ENCODE measurements at regions not wholly inside any gene's neighbourhood (a gene's known extent, or its start where the extent isn't known, plus 50 kb on each side); places are given as distances from the start of the nearest gene placed in this dataset.
"Not testable (repeated sequence)": the region's sequence is repeated elsewhere in the genome, so short reads cannot be mapped to it uniquely, and the experiment has no call there.

- Histone ChIP-seq H3K4me3 (peak overlapping the region; percentile 35 to 52 (median 44)), H3K27ac (replicated peaks in 1 of 4) (no peak overlapping the region), H3K27me3 (peaks cover 0 to 48% (median 25%) of the 10 kb centered on the region in 4 donors), H3K9me3 (no peaks in the 10 kb centered on the region), H3K36me3 (no peaks in the 10 kb centered on the region), H3K4me1 (peaks cover 5 to 21% (median 19%) of the 10 kb centered on the region in 4 donors)
- 60% methylated on average over 3 of the region's 3 CpGs for WGBS
- intact Hi-C loops (cut with DNase I), result no loop called here
- DNase-seq (ENCODE audit: extremely low spot score), result no peak
- TF ChIP-seq POLR2AphosphoS5 (IDR thresholded peaks at IDR 0.05) (no peak), CTCF (IDR thresholded peaks at IDR 0.05) (no peak), EP300 (IDR thresholded peaks at IDR 0.05) (no peak), POLR2A (IDR thresholded peaks at IDR 0.05; ENCODE audit: low read depth) (no peak)
Measured at GRCh38 chr20:26207237-26207966, 510.7 kb upstream of the ZNF337 start.

GRCh38 chr20:26205350-26205749 is 508.7 kb upstream of the ZNF337 start:
- intact Hi-C loops (cut with DNase I), result no loop called here
- DNase-seq (ENCODE audit: extremely low spot score), result no peak
- H3K4me1 ChIP-seq, result peaks cover 5 to 21% (median 19%) of the 10 kb centered on the region in 4 donors
- WGBS, result 2% methylated on average over 1 of the region's 1 CpG
- no peak for TF ChIP-seq EP300 (IDR thresholded peaks at IDR 0.05)
- no peak for TF ChIP-seq POLR2AphosphoS5 (IDR thresholded peaks at IDR 0.05)
- no peak for TF ChIP-seq CTCF (IDR thresholded peaks at IDR 0.05)
- TF ChIP-seq POLR2A (IDR thresholded peaks at IDR 0.05; ENCODE audit: low read depth), result no peak
- H3K36me3 ChIP-seq, result no peaks in the 10 kb centered on the region
- H3K4me3 ChIP-seq, result no peak overlapping the region
- H3K27me3 ChIP-seq, result peaks cover 0 to 48% (median 25%) of the 10 kb centered on the region in 4 donors
- H3K27ac ChIP-seq (replicated peaks in 1 of 4), result no peak overlapping the region
- H3K9me3 ChIP-seq, result peaks cover 0 to 16% (median 7%) of the 10 kb centered on the region in 4 donors

GRCh38 chr20:26201026-26201425 is 504.4 kb upstream of the ZNF337 start:
- not testable (repeated sequence) for H3K27ac ChIP-seq (replicated peaks in 1 of 4); DNase-seq (ENCODE audit: extremely low spot score)

GRCh38 chr20:26187329-26187728 is 490.7 kb upstream of the ZNF337 start:
- H3K4me3 ChIP-seq; intact Hi-C loops (cut with DNase I); H3K4me1 ChIP-seq; DNase-seq (ENCODE audit: extremely low spot score); H3K9me3 ChIP-seq; H3K27ac ChIP-seq (replicated peaks in 1 of 4); H3K36me3 ChIP-seq; H3K27me3 ChIP-seq: not testable (repeated sequence)
- WGBS, result 79% methylated on average over 3 of the region's 3 CpGs

More at GRCh38 chr20:26201026-26201425, 504.4 kb upstream of the ZNF337 start:
- H3K36me3 ChIP-seq; H3K27me3 ChIP-seq; intact Hi-C loops (cut with DNase I); H3K4me3 ChIP-seq; H3K4me1 ChIP-seq: not testable (repeated sequence)
- peaks cover 0 to 21% (median 7%) of the 10 kb centered on the region in 4 donors for H3K9me3 ChIP-seq

- intact Hi-C loops (cut with DNase I); H3K4me3 ChIP-seq; H3K36me3 ChIP-seq; H3K4me1 ChIP-seq; H3K9me3 ChIP-seq; DNase-seq (ENCODE audit: extremely low spot score); H3K27me3 ChIP-seq; H3K27ac ChIP-seq (replicated peaks in 1 of 4): not testable (repeated sequence)
- 92% methylated on average over 2 of the region's 2 CpGs for WGBS
Measured at GRCh38 chr20:26183720-26184119, 487.1 kb upstream of the ZNF337 start.

DNA sequence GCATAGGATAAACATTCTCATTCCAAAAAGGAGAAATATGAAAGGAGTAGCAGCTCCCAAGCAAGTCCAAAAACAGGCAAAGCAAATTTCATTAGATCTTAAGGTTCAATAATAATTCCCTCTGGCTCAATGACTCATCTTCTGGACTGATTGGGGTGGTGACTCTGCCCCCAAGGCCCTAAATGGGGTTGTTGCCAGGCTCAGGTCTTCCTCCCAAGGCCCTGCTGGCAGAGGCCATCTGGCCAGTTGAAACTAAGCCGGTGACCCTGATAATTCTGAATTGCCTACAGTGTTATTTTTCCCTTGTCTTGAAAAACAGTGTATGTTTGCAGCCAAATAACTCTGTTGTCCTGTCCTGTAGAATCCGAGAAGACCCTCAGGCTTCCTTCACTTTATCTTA is 484.7 kb upstream of the ZNF337 start:
- H3K27me3 ChIP-seq; intact Hi-C loops (cut with DNase I); H3K9me3 ChIP-seq; H3K27ac ChIP-seq (replicated peaks in 1 of 4); H3K4me3 ChIP-seq; H3K36me3 ChIP-seq; DNase-seq (ENCODE audit: extremely low spot score); H3K4me1 ChIP-seq: not testable (repeated sequence)
- WGBS, result 74% methylated on average over 2 of the region's 2 CpGs

GRCh38 chr20:26171875-26172274 is 475.2 kb upstream of the ZNF337 start:
- intact Hi-C loops (cut with DNase I); H3K27me3 ChIP-seq; H3K36me3 ChIP-seq; H3K9me3 ChIP-seq; DNase-seq (ENCODE audit: extremely low spot score); H3K27ac ChIP-seq (replicated peaks in 1 of 4); H3K4me3 ChIP-seq; H3K4me1 ChIP-seq: not testable (repeated sequence)

Data from esophagus muscularis mucosa (tissue), 4 donors.